DOHH2 (cell line): ENCODE measurements at regions not wholly inside any gene's neighbourhood (a gene's known extent, or its start where the extent isn't known, plus 50 kb on each side); places are given as distances from the start of the nearest gene placed in this dataset.

Source experiments
- H3F3A ChIP-seq: fragments of 200-600 bp; sonication (generic), shearing (Covaris generic); 2 replicates; pipeline ENCODE4 v1.6.0; 2016; ENCODE audit warnings: antibody characterized with exemption, mild to moderate bottlenecking; ENCODE audit not compliant: control insufficient read depth, insufficient read depth
- H3K27ac ChIP-seq: fragments of 200-600 bp; sonication (generic); 2 replicates; pipeline ENCODE4 v1.5.1; 2014; ENCODE audit warnings: low read depth, mild to moderate bottlenecking, low read length, moderate library complexity
- H3K27me3 ChIP-seq: fragments of 200-600 bp; sonication (generic); 2 replicates; pipeline ENCODE4 v1.6.1; 2014; ENCODE audit warnings: mild to moderate bottlenecking, low read length, mixed read lengths; ENCODE audit not compliant: control insufficient read depth
- H3K36me3 ChIP-seq: fragments of 200-600 bp; sonication (generic); 2 replicates; pipeline ENCODE4 v1.6.1; 2014; ENCODE audit warnings: mild to moderate bottlenecking, low read length, moderate library complexity, mixed read lengths; ENCODE audit not compliant: control insufficient read depth
- H3K4me1 ChIP-seq: fragments of 200-600 bp; sonication (generic); 2 replicates; pipeline ENCODE4 v1.6.1; 2014; ENCODE audit warnings: mild to moderate bottlenecking, low read length, mixed read lengths; ENCODE audit not compliant: control insufficient read depth
- H3K4me2 ChIP-seq: fragments of 200-600 bp; sonication (generic); 2 replicates; pipeline ENCODE4 v1.6.0; 2014; ENCODE audit warnings: mild to moderate bottlenecking, low read length, moderate library complexity
- H3K4me3 ChIP-seq: fragments of 200-600 bp; sonication (generic); 2 replicates; pipeline ENCODE4 v1.5.1; 2014; ENCODE audit warnings: mild to moderate bottlenecking, low read length, mixed read lengths
- H3K79me2 ChIP-seq: fragments of 200-600 bp; sonication (generic); 2 replicates; pipeline ENCODE4 v1.6.1; 2014; ENCODE audit warnings: mild to moderate bottlenecking, low read length, mixed read lengths; ENCODE audit not compliant: control insufficient read depth
- H3K9me2 ChIP-seq: fragments of 200-600 bp; sonication (generic); replicated peaks from 2 replicates; pipeline ENCODE4 v1.6.1; 2014; ENCODE audit warnings: mild to moderate bottlenecking, low read length, mixed read lengths; ENCODE audit not compliant: control insufficient read depth
- H3K9me3 ChIP-seq: fragments of 200-600 bp; sonication (generic); 2 replicates; pipeline ENCODE4 v1.6.1; 2014; ENCODE audit warnings: antibody characterized with exemption, low read length, mixed read lengths; ENCODE audit not compliant: control insufficient read depth, insufficient read depth
- H4K20me1 ChIP-seq: fragments of 200-600 bp; sonication (generic); 2 replicates; pipeline ENCODE4 v1.6.0; 2014; ENCODE audit warnings: low read depth, mild to moderate bottlenecking, antibody characterized with exemption, low read length, moderate library complexity; ENCODE audit not compliant: control insufficient read depth, insufficient read depth
- EZH2phosphoT487 ChIP-seq: fragments of 200-600 bp; sonication (generic); IDR thresholded peaks from 2 replicates; pipeline ENCODE4 v1.6.1; 2017; ENCODE audit warnings: borderline replicate concordance, mild to moderate bottlenecking, antibody characterized with exemption, low read length, moderate library complexity, mixed read lengths
- TF ChIP-seq, protein P1 (sequence below): fragments of 200-600 bp; sonication (generic); IDR thresholded peaks from one replicate; pipeline ENCODE4 v1.5.1; 2014; ENCODE audit warnings: antibody characterized with exemption, mild to moderate bottlenecking, low read depth, low read length; ENCODE audit not compliant: poor library complexity, severe bottlenecking

DNA sequence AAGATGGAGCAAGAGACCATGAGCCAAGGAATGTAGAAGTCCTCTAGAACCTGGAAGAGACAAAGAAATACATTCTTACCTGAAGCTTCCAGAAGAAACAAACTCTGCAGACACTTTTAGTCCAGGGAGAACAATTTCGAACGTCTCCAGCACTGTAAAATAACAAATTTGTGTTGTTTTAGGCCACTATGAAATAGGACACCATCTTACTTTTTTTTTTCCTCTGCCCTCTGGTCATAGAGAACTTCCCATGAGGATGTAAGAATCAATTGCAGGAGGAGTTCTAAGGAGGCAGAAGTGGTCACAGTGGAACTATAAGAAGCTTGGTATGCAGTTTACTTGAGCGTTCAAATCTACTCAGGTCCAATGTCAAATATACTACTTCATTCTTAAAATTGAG lies 1295.9 kb downstream of the ZPLD1 start:
- no peaks in the 10 kb centered on the region for H3K79me2 ChIP-seq
- no peaks in the 10 kb centered on the region for H3K36me3 ChIP-seq
- no peaks in the 10 kb centered on the region for H3F3A ChIP-seq
- H3K4me2 ChIP-seq: no peak overlapping the region
- no peak overlapping the region for H3K27ac ChIP-seq
- no peak overlapping the region for H3K4me3 ChIP-seq
- no peaks in the 10 kb centered on the region for H4K20me1 ChIP-seq
- H3K27me3 ChIP-seq: no peaks in the 10 kb centered on the region
- H3K4me1 ChIP-seq: no peaks in the 10 kb centered on the region
- H3K9me2 ChIP-seq: no peaks in the 10 kb centered on the region
- H3K9me3 ChIP-seq: no peaks in the 10 kb centered on the region
- TF ChIP-seq, protein P1, sequence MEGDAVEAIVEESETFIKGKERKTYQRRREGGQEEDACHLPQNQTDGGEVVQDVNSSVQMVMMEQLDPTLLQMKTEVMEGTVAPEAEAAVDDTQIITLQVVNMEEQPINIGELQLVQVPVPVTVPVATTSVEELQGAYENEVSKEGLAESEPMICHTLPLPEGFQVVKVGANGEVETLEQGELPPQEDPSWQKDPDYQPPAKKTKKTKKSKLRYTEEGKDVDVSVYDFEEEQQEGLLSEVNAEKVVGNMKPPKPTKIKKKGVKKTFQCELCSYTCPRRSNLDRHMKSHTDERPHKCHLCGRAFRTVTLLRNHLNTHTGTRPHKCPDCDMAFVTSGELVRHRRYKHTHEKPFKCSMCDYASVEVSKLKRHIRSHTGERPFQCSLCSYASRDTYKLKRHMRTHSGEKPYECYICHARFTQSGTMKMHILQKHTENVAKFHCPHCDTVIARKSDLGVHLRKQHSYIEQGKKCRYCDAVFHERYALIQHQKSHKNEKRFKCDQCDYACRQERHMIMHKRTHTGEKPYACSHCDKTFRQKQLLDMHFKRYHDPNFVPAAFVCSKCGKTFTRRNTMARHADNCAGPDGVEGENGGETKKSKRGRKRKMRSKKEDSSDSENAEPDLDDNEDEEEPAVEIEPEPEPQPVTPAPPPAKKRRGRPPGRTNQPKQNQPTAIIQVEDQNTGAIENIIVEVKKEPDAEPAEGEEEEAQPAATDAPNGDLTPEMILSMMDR: no peak
- no peak for TF ChIP-seq EZH2phosphoT487

GRCh38 chr3:103752986-103753385 lies 1318.2 kb downstream of the ZPLD1 start:
- no peak overlapping the region for H3K27ac ChIP-seq
- no peak overlapping the region for H3K4me3 ChIP-seq
- H3K27me3 ChIP-seq: no peaks in the 10 kb centered on the region
- TF ChIP-seq, protein P1: no peak
- H4K20me1 ChIP-seq: no peaks in the 10 kb centered on the region
- H3K79me2 ChIP-seq: no peaks in the 10 kb centered on the region
- H3K4me2 ChIP-seq: no peak overlapping the region
- H3K9me3 ChIP-seq: no peaks in the 10 kb centered on the region
- no peaks in the 10 kb centered on the region for H3K36me3 ChIP-seq
- no peaks in the 10 kb centered on the region for H3F3A ChIP-seq
- no peaks in the 10 kb centered on the region for H3K9me2 ChIP-seq
- H3K4me1 ChIP-seq: no peaks in the 10 kb centered on the region

DNA sequence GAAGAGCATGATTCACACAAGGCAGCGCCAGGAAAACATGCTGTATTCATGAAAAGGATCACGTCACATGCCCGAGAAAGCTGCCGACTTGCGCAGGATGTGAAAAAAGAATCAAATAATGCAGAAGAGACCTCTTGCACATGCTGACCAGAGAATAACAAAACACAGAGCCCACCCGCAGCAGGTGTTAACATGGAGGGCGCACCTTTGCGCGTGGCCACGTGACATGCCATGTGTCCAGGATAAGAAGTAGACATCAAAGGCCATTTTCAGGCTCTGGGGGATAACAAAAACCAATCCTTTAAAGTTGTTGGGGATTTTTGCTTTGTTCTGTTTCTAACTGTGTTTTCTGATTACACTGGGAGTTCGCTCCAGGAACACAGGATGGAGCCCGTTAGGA lies 1332.8 kb downstream of the ZPLD1 start:
- TF ChIP-seq EZH2phosphoT487: no peak
- TF ChIP-seq, protein P1: no peak
- H3K9me3 ChIP-seq: no peaks in the 10 kb centered on the region
- H3F3A ChIP-seq: no peaks in the 10 kb centered on the region
- H3K4me1 ChIP-seq: no peaks in the 10 kb centered on the region
- H3K36me3 ChIP-seq: no peaks in the 10 kb centered on the region
- no peaks in the 10 kb centered on the region for H3K27me3 ChIP-seq
- no peak overlapping the region for H3K4me2 ChIP-seq
- H3K27ac ChIP-seq: no peak overlapping the region
- no peak overlapping the region for H3K4me3 ChIP-seq
- H3K79me2 ChIP-seq: no peaks in the 10 kb centered on the region
- H3K9me2 ChIP-seq: no peaks in the 10 kb centered on the region
- H4K20me1 ChIP-seq: no peaks in the 10 kb centered on the region

DNA sequence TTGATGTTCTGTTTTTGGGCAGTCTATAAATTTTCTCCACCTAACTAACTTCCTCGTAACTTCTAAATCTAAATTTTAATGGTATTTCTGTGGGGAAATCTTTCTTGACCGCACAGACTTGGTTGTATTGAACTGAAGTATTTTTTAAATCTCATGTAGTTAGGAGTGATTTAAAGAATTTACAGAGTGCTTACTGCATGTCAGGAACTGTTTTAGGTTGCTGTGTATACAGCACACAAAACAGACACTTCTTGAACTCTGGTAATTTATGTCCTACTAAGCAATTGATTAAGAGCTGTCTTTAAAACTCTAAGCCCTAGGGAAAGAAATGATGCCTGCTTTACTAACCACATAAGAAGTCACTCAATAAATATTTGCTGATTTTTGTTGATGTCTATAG lies 1350.2 kb downstream of the ZPLD1 start:
- H3F3A ChIP-seq: no peaks in the 10 kb centered on the region
- H3K36me3 ChIP-seq: no peaks in the 10 kb centered on the region
- no peak overlapping the region for H3K27ac ChIP-seq
- no peaks in the 10 kb centered on the region for H3K4me1 ChIP-seq
- no peaks in the 10 kb centered on the region for H3K27me3 ChIP-seq
- no peaks in the 10 kb centered on the region for H3K79me2 ChIP-seq
- H4K20me1 ChIP-seq: no peaks in the 10 kb centered on the region
- H3K9me2 ChIP-seq: no peaks in the 10 kb centered on the region
- no peaks in the 10 kb centered on the region for H3K9me3 ChIP-seq
- TF ChIP-seq, protein P1: no peak
- no peak for TF ChIP-seq EZH2phosphoT487
- H3K4me2 ChIP-seq: no peak overlapping the region
- H3K4me3 ChIP-seq: no peak overlapping the region
